Astrocyte of the cerebellum (primary cell): ENCODE measurements at regions not wholly inside any gene's neighbourhood (a gene's known extent, or its start where the extent isn't known, plus 50 kb on each side); places are given as distances from the start of the nearest gene placed in this dataset.

Experiments
- DNase-seq: peaks from one replicate; pipeline ENCODE4 v3.0.0-alpha.2; 2011; ENCODE audit warnings: low read depth
- H3K4me3 ChIP-seq: 2 replicates; pipeline ENCODE4 v1.5.1; 2011; ENCODE audit warnings: mild to moderate bottlenecking, low read depth, low read length, moderate library complexity
- CTCF ChIP-seq: IDR thresholded peaks from 2 replicates; pipeline ENCODE4 v1.5.1; 2012; ENCODE audit warnings: low read length, low read depth, moderate library complexity, mild to moderate bottlenecking; ENCODE audit errors: missing control alignments
- in situ Hi-C: cut with HindIII; loops from 2 replicates; pipeline ENCODE4 v1.10.0; 2017; ENCODE audit warnings: low sequenced_read_pairs

- H3K4me3 ChIP-seq = no peak overlapping the region
- no peak for TF ChIP-seq CTCF
- in situ Hi-C loops = no loop called here
- no peak for DNase-seq
Measured at GRCh38 chr11:112543390-112543789, 282.7 kb upstream of the PLET1 start.

GRCh38 chr11:112548641-112549040 lies 288.0 kb upstream of the PLET1 start:
- no peak for TF ChIP-seq CTCF
- H3K4me3 ChIP-seq = no peak overlapping the region
- DNase-seq = no peak
- in situ Hi-C loops = no loop called here

GRCh38 chr11:112553205-112553731 lies 292.6 kb upstream of the PLET1 start:
- in situ Hi-C loops = no loop called here
- no peak for TF ChIP-seq CTCF
- no peak overlapping the region for H3K4me3 ChIP-seq
- no peak for DNase-seq

GRCh38 chr11:112554586-112554985 lies 293.9 kb upstream of the PLET1 start:
- in situ Hi-C loops = no loop called here
- no peak for DNase-seq
- no peak for TF ChIP-seq CTCF
- no peak overlapping the region for H3K4me3 ChIP-seq

GRCh38 chr11:112555491-112556364 lies 295.1 kb upstream of the PLET1 start:
- no peak overlapping the region for H3K4me3 ChIP-seq
- in situ Hi-C loops = no loop called here
- no peak for DNase-seq
- peak; percentile 64 for TF ChIP-seq CTCF

GRCh38 chr11:112558691-112559090 lies 298.0 kb upstream of the PLET1 start:
- no peak for TF ChIP-seq CTCF
- in situ Hi-C loops = no loop called here
- no peak for DNase-seq
- no peak overlapping the region for H3K4me3 ChIP-seq
